ENCODE measurements at regions not wholly inside any gene's neighbourhood (a gene's known extent, or its start where the extent isn't known, plus 50 kb on each side); places are given as distances from the start of the nearest gene placed in this dataset.

- TF ChIP-seq ZFP41 (CRISPR knock-in tag; IDR thresholded peaks at IDR 0.05; ENCODE audit: borderline replicate concordance) = no peak
- peak; percentile 95 for TF ChIP-seq THAP11 (CRISPR knock-in tag; IDR thresholded peaks at IDR 0.05)
- TF ChIP-seq FOXJ3 (CRISPR knock-in tag; IDR thresholded peaks at IDR 0.05; ENCODE audit: borderline replicate concordance) = no peak
- peak; percentile 88; the same call in 1 of the 2 replicates for TF ChIP-seq ATF2 (CRISPR knock-in tag; IDR thresholded peaks at IDR 0.05)
- TF ChIP-seq RFX1 (IDR thresholded peaks at IDR 0.05) = no peak
- TF ChIP-seq ZBTB33 (CRISPR knock-in tag; IDR thresholded peaks at IDR 0.05) = peak; percentile 49; the same call in 1 of the 2 replicates
- peak; percentile 99 for TF ChIP-seq HNRNPLL (IDR thresholded peaks at IDR 0.05; ENCODE audit: low read depth, low read length, poor library complexity, severe bottlenecking)
- no peak for TF ChIP-seq ZBTB4 (CRISPR knock-in tag; IDR thresholded peaks at IDR 0.05; ENCODE audit: borderline replicate concordance)
- TF ChIP-seq, protein P1, sequence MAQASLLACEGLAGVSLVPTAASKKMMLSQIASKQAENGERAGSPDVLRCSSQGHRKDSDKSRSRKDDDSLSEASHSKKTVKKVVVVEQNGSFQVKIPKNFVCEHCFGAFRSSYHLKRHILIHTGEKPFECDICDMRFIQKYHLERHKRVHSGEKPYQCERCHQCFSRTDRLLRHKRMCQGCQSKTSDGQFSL (CRISPR knock-in tag; IDR thresholded peaks at IDR 0.05) = peak; percentile 16; the same call in 1 of the 2 replicates
- TF ChIP-seq BRD4 (CRISPR knock-in tag; IDR thresholded peaks at IDR 0.05) = peak; percentile 71; the same call in 1 of the 2 replicates
- peak; percentile 88; the same call in 1 of the 2 replicates for TF ChIP-seq ZNF451 (CRISPR knock-in tag; IDR thresholded peaks at IDR 0.05)
- TF ChIP-seq BRCA1 (CRISPR knock-in tag; IDR thresholded peaks at IDR 0.05) = no peak
- no peak for TF ChIP-seq RAD21 (CRISPR knock-in tag; IDR thresholded peaks at IDR 0.05)
- TF ChIP-seq, protein P2, sequence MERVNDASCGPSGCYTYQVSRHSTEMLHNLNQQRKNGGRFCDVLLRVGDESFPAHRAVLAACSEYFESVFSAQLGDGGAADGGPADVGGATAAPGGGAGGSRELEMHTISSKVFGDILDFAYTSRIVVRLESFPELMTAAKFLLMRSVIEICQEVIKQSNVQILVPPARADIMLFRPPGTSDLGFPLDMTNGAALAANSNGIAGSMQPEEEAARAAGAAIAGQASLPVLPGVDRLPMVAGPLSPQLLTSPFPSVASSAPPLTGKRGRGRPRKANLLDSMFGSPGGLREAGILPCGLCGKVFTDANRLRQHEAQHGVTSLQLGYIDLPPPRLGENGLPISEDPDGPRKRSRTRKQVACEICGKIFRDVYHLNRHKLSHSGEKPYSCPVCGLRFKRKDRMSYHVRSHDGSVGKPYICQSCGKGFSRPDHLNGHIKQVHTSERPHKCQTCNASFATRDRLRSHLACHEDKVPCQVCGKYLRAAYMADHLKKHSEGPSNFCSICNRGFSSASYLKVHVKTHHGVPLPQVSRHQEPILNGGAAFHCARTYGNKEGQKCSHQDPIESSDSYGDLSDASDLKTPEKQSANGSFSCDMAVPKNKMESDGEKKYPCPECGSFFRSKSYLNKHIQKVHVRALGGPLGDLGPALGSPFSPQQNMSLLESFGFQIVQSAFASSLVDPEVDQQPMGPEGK (CRISPR knock-in tag; IDR thresholded peaks at IDR 0.05) = peak; percentile 81
- peak; percentile 64; the same call in 1 of the 2 replicates for TF ChIP-seq ZBED4 (CRISPR knock-in tag; IDR thresholded peaks at IDR 0.05; ENCODE audit: borderline replicate concordance)
These were observed 127.1 kb upstream of the ZNF746 start (continued) for GRCh38 chr7:149624419-149625339.

All from HepG2 (cell line).